K562 (cell line): ENCODE measurements at regions not wholly inside any gene's neighbourhood (a gene's known extent, or its start where the extent isn't known, plus 50 kb on each side); places are given as distances from the start of the nearest gene placed in this dataset.

Experiments used
- ATAC-seq: fragments of 200-7000 bp; cut with Tn5 transposase; 3 replicates; pipeline ENCODE4 v1.9.1; 2020; ENCODE audit warnings: moderate library complexity
- BruUV-seq: library from RNA; stranded (reverse); fragments of 400-500 nt; replicated peaks from 2 replicates; lab custom pipeline; 2021; lab: Mats Ljungman, UMichigan
- CTCF ChIA-PET: fragments of 300-600 bp; formaldehyde crosslinking; extraction: SDS; loops from one replicate; lab custom pipeline; 2021; ENCODE audit warnings: low intra/inter-chr PET ratio; lab: Yijun Ruan, JAX
- POLR2A ChIA-PET: fragments of 300-600, 350-650 bp; sonication (Branson Sonifier 250); formaldehyde crosslinking; extraction: SDS; loops from one replicate; lab custom pipeline; 2021; ENCODE audit warnings: antibody characterized with exemption, inconsistent platforms; lab: Yijun Ruan, JAX
- DNase-seq, 4 experiments: peaks; one replicate each; pipeline versions ENCODE4 v3.0.0 to v3.0.0-alpha.2; 2011 to 2018; ENCODE audit warnings: low spot score in 3 of 4, mixed read lengths in 3 of 4; ENCODE audit errors: extremely low read depth in 1 of 4
- FAIRE-seq: peaks from 2 replicates; lab custom pipeline; 2011; peaks lifted over from hg19 to GRCh38; lab: Jason Lieb, UNC
- H2AFZ ChIP-seq: 2 replicates; pipeline ENCODE4 v1.6.0; 2011; ENCODE audit warnings: low read depth, low read length, control low read depth, inconsistent platforms
- H3K27ac ChIP-seq: fragments of 200-600 bp; 3 replicates; pipeline ENCODE4 v1.8.0; 2011; ENCODE audit warnings: low read depth, mild to moderate bottlenecking, control low read depth, inconsistent platforms, low read length, moderate library complexity, mixed read lengths; ENCODE audit errors: extremely low read depth
- H3K27me3 ChIP-seq, 2 experiments: fragments of 300-600 bp in 1 of 2; 2 replicates in 1 of 2; 3 replicates in 1 of 2; pipeline versions ENCODE4 v1.6.0 to v1.8.0; 2011; ENCODE audit warnings: inconsistent platforms in 2 of 2, low read length in 2 of 2, mild to moderate bottlenecking in 1 of 2, mixed read lengths in 1 of 2, moderate library complexity in 1 of 2; ENCODE audit not compliant: control insufficient read depth in 2 of 2, insufficient read depth in 2 of 2
- H3K36me3 ChIP-seq: fragments of 300-600 bp; 3 replicates; pipeline ENCODE4 v1.8.0; 2011; ENCODE audit warnings: mild to moderate bottlenecking, low read length, inconsistent platforms; ENCODE audit not compliant: control insufficient read depth, insufficient read depth
- H3K4me1 ChIP-seq, 2 experiments: fragments of 200-600 bp in 1 of 2; replicated peaks in 1 of 2; 2 replicates in 1 of 2; 3 replicates in 1 of 2; pipeline versions ENCODE4 v1.5.1 to v1.8.0; 2011; ENCODE audit warnings: inconsistent platforms in 2 of 2, low read length in 2 of 2, mild to moderate bottlenecking in 1 of 2, mixed read lengths in 1 of 2, moderate library complexity in 1 of 2; ENCODE audit not compliant: control insufficient read depth in 2 of 2, insufficient read depth in 2 of 2
- H3K4me2 ChIP-seq: 2 replicates; pipeline ENCODE4 v1.6.1; 2011; ENCODE audit warnings: low read length, control low read depth, inconsistent platforms, mixed read lengths; ENCODE audit not compliant: insufficient read depth
- H3K4me3 ChIP-seq: fragments of 200-600 bp; sonication (generic), shearing (Covaris generic); 2 replicates; pipeline ENCODE4 v1.5.1; 2016; ENCODE audit warnings: control low read depth, inconsistent platforms
- H3K79me2 ChIP-seq: fragments of 200-600 bp; 3 replicates; pipeline ENCODE4 v1.8.0; 2011; ENCODE audit warnings: low read length, inconsistent platforms; ENCODE audit not compliant: control insufficient read depth, insufficient read depth
- H3K9ac ChIP-seq, 2 experiments: 2 replicates each; pipeline versions ENCODE4 v1.6.0 to v1.6.1; 2011; ENCODE audit warnings: low read depth in 2 of 2, low read length in 2 of 2, control low read depth in 1 of 2, inconsistent platforms in 1 of 2, mild to moderate bottlenecking in 1 of 2, mixed read lengths in 1 of 2; ENCODE audit not compliant: insufficient read depth in 1 of 2
- H3K9me1 ChIP-seq: one replicate; pipeline ENCODE4 v1.6.0; 2011; ENCODE audit warnings: inconsistent platforms, mild to moderate bottlenecking, low read length, moderate library complexity; ENCODE audit not compliant: control insufficient read depth, insufficient read depth
- H3K9me3 ChIP-seq: replicated peaks from 2 replicates; pipeline ENCODE4 v1.5.1; 2011; ENCODE audit warnings: low read depth, low read length, inconsistent platforms; ENCODE audit not compliant: control insufficient read depth, insufficient read depth
- H4K20me1 ChIP-seq: replicated peaks from 2 replicates; pipeline ENCODE4 v1.6.1; 2011; ENCODE audit warnings: low read length, inconsistent platforms, mixed read lengths; ENCODE audit not compliant: control insufficient read depth, insufficient read depth
- FIP1L1 ChIP-seq: fragments of 200-400 bp; formaldehyde crosslinking; IDR thresholded peaks from 2 replicates; pipeline ENCODE4 v1.6.1; 2018; ENCODE audit warnings: mild to moderate bottlenecking, low read depth, low read length; ENCODE audit not compliant: poor library complexity, severe bottlenecking
- ILK ChIP-seq: fragments of 450-650 bp; IDR thresholded peaks from 2 replicates; pipeline ENCODE4 v1.6.1; 2016; ENCODE audit warnings: missing genetic modification characterization, low read depth, mild to moderate bottlenecking, missing compliant biosample characterization, moderate library complexity, borderline replicate concordance
- MEF2D ChIP-seq: conservative IDR thresholded peaks from 2 replicates; pipeline ENCODE4 v1.6.1; 2016; ENCODE audit warnings: low read depth, missing genetic modification characterization, missing compliant biosample characterization
- MITF ChIP-seq: IDR thresholded peaks from 2 replicates; pipeline ENCODE4 v1.6.1; 2014; ENCODE audit warnings: antibody characterized with exemption
- SAP30 ChIP-seq: fragments of 200-600 bp; sonication (generic); IDR thresholded peaks from 2 replicates; pipeline ENCODE4 v1.6.1; 2012; ENCODE audit warnings: borderline replicate concordance, low read depth, mild to moderate bottlenecking, moderate library complexity, low read length, control low read depth, inconsistent platforms; ENCODE audit not compliant: insufficient read depth, poor library complexity, severe bottlenecking
- STAT5A ChIP-seq: IDR thresholded peaks from 2 replicates; pipeline ENCODE4 v1.6.1; 2012; ENCODE audit warnings: low read length, inconsistent platforms, borderline replicate concordance
- TAF15 ChIP-seq: fragments of 200-400 bp; formaldehyde crosslinking; IDR thresholded peaks from 2 replicates; pipeline ENCODE4 v1.6.1; 2017; ENCODE audit warnings: mild to moderate bottlenecking, low read depth, low read length, moderate library complexity
- TAF7 ChIP-seq: fragments of 450-650 bp; IDR thresholded peaks from 2 replicates; pipeline ENCODE4 v1.6.1; 2016; ENCODE audit warnings: missing genetic modification characterization, missing compliant biosample characterization
- TAL1 ChIP-seq: fragments of 450-650 bp; IDR thresholded peaks from 2 replicates; pipeline ENCODE4 v1.6.1; 2016; ENCODE audit warnings: mild to moderate bottlenecking
- ZKSCAN3 ChIP-seq: fragments of 250-450 bp; sonication (Bioruptor Pico); IDR thresholded peaks from 2 replicates; pipeline ENCODE4 v1.4.0; 2020
- ZNF133 ChIP-seq: fragments of 250-450 bp; sonication (Bioruptor Pico); IDR thresholded peaks from 2 replicates; pipeline ENCODE4 v1.4.0; 2020; ENCODE audit warnings: mild to moderate bottlenecking
- ZNF347 ChIP-seq: fragments of 450-650 bp; formaldehyde crosslinking; IDR thresholded peaks from 2 replicates; pipeline ENCODE4 v1.4.0; 2020; ENCODE audit warnings: low read depth, mild to moderate bottlenecking, moderate library complexity
- ZNF77 ChIP-seq: fragments of 250-450 bp; sonication (Bioruptor Pico); IDR thresholded peaks from 2 replicates; pipeline ENCODE4 v1.5.0; 2020
- WGBS: fragments of 100-300 bp; shearing (Covaris generic); methylation state at CpG from one replicate; pipeline ENCODE4 v1.1.6; 2016; ENCODE audit warnings: low coverage, mixed read lengths; ENCODE audit not compliant: insufficient coverage; ENCODE audit errors: missing lambda C conversion rate; 5-methylcytosine and 5-hydroxymethylcytosine counted together
- in situ Hi-C: fragments of 300-500 bp; cut with MboI; formaldehyde crosslinking; loops from 4 replicates; pipeline ENCODE4 v1.15.0; 2018; ENCODE audit warnings: inconsistent platforms, mixed read lengths
- intact Hi-C: fragments of 100-400 bp; cut with micrococcal nuclease; formaldehyde crosslinking; loops from 2 replicates; pipeline ENCODE4 v1.14.2; 2022
- TF ChIP-seq, protein P1 (sequence below), 2 experiments: fragments of 450-650 bp in 1 of 2; IDR thresholded peaks; 2 replicates each; pipeline ENCODE4 v1.6.1; 2011 to 2017; ENCODE audit warnings: low read depth in 2 of 2, antibody characterized with exemption in 1 of 2, borderline replicate concordance in 1 of 2, low read length in 1 of 2, mild to moderate bottlenecking in 1 of 2, mixed read lengths in 1 of 2; ENCODE audit not compliant: control insufficient read depth in 1 of 2

DNA sequence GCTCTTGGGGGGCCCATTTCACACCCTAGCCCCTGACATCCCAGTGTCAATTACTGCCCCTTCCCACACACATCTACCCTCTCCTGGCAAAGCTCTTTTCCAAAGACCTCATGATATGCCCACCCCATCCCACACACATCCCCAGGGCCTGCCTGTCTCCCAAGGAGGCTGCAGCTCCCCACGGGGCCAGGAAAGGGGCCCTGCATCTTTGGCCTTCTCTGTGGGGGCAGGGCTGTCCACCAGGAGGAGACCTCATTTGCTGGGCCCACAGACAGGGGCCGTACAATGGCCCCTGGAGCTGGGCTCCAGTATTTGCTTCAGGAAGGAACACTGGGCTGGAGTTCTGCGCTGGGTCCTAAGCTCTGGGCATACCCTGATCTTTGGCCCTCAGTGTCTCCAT is 65.6 kb upstream of the RUNX3 start:
- 4% methylated on average over 3 of the region's 3 CpGs for WGBS
- Histone ChIP-seq H3K4me3 (no peak overlapping the region), H3K36me3 (no peaks in the 10 kb centered on the region), H3K27me3 (peaks cover 43 to 78% of the 10 kb centered on the region in 2 experiments; a peak in 4 of 5 replicates), H2AFZ (no peak overlapping the region), H3K4me2 (no peak overlapping the region), H3K9ac (no peak overlapping the region), H3K27ac (no peak overlapping the region), H3K4me1 (no peaks in the 10 kb centered on the region), H3K9me3 (no peaks in the 10 kb centered on the region), H3K79me2 (no peaks in the 10 kb centered on the region), H4K20me1 (peaks cover 9% of the 10 kb centered on the region; the same call in 1 of the 2 replicates), H3K9me1 (no peaks in the 10 kb centered on the region)
- in situ Hi-C loops (no loop called here), intact Hi-C loops (no loop called here)
- POLR2A ChIA-PET: interaction anchor here (0.6 to 1.3 kb wide), 4 partner anchors 9 to 44 kb away, joined by 3 to 5 read pairs (median 4); no protein-coding TSS in a partner anchor
- CTCF ChIA-PET: no interaction called here
- FAIRE-seq (no peak), ATAC-seq (no peak), DNase-seq (no peak)
- no TSS peak for BruUV-seq
- TF ChIP-seq MITF (no peak), ZNF347 (CRISPR knock-in tag) (no peak), ZNF77 (CRISPR knock-in tag) (no peak), FIP1L1 (no peak), TAL1 (no peak), ZNF133 (no peak), SAP30 (no peak), MEF2D (no peak), ZKSCAN3 (no peak), TAF7 (tag) (no peak), ILK (no peak), TAF15 (no peak), STAT5A (no peak)
- TF ChIP-seq, protein P1, sequence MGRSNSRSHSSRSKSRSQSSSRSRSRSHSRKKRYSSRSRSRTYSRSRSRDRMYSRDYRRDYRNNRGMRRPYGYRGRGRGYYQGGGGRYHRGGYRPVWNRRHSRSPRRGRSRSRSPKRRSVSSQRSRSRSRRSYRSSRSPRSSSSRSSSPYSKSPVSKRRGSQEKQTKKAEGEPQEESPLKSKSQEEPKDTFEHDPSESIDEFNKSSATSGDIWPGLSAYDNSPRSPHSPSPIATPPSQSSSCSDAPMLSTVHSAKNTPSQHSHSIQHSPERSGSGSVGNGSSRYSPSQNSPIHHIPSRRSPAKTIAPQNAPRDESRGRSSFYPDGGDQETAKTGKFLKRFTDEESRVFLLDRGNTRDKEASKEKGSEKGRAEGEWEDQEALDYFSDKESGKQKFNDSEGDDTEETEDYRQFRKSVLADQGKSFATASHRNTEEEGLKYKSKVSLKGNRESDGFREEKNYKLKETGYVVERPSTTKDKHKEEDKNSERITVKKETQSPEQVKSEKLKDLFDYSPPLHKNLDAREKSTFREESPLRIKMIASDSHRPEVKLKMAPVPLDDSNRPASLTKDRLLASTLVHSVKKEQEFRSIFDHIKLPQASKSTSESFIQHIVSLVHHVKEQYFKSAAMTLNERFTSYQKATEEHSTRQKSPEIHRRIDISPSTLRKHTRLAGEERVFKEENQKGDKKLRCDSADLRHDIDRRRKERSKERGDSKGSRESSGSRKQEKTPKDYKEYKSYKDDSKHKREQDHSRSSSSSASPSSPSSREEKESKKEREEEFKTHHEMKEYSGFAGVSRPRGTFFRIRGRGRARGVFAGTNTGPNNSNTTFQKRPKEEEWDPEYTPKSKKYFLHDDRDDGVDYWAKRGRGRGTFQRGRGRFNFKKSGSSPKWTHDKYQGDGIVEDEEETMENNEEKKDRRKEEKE (IDR thresholded peaks at IDR 0.05; ENCODE audit: borderline replicate concordance in 1 of 2, control insufficient read depth in 1 of 2, low read depth in 2 of 2, low read length in 1 of 2): no peak
